Esophagus muscularis mucosa (tissue), 4 donors: ENCODE measurements at regions not wholly inside any gene's neighbourhood (a gene's known extent, or its start where the extent isn't known, plus 50 kb on each side); places are given as distances from the start of the nearest gene placed in this dataset.

Source experiments
- DNase-seq: peaks from one replicate; pipeline ENCODE4 v3.0.0-alpha.2; 2017; ENCODE audit errors: extremely low spot score
- H3K27ac ChIP-seq, 4 donors: fragments of 200-600 bp; sonication (generic); replicated peaks in 1 of 4; 1 replicate in 3 of 4; 2 replicates in 1 of 4; pipeline ENCODE4 v1.5.1; 2016 to 2019; ENCODE audit warnings: mild to moderate bottlenecking in 1 of 4
- H3K27me3 ChIP-seq, 4 donors: fragments of 200-600 bp; sonication (generic); one replicate each; pipeline versions ENCODE4 v1.5.1 to v1.6.0; 2016 to 2019
- H3K36me3 ChIP-seq, 4 donors: fragments of 200-600 bp; sonication (generic); one replicate each; pipeline ENCODE4 v1.5.1; 2016 to 2019
- H3K4me1 ChIP-seq, 4 donors: fragments of 200-600 bp; sonication (generic); one replicate each; pipeline ENCODE4 v1.5.1; 2016 to 2019
- H3K4me3 ChIP-seq, 4 donors: fragments of 200-600 bp; sonication (generic); 1 replicate in 2 of 4; 2 replicates in 2 of 4; pipeline ENCODE4 v1.5.1; 2016 to 2019; ENCODE audit warnings: mild to moderate bottlenecking in 4 of 4, moderate library complexity in 1 of 4
- H3K9me3 ChIP-seq, 4 donors: fragments of 200-600 bp; sonication (generic); 1 replicate in 3 of 4; 2 replicates in 1 of 4; pipeline ENCODE4 v1.5.1; 2016 to 2019
- CTCF ChIP-seq, 3 experiments: fragments of 200-600 bp in 2 of 3; fragments of 450-650 bp in 1 of 3; sonication (generic) in 2 of 3; IDR thresholded peaks; one replicate each; pipeline ENCODE4 v1.5.1; 2017 to 2019; ENCODE audit warnings: antibody characterized with exemption in 3 of 3, mild to moderate bottlenecking in 2 of 3, moderate library complexity in 1 of 3
- EP300 ChIP-seq: sonication (generic); formaldehyde crosslinking; IDR thresholded peaks from one replicate; pipeline ENCODE4 v1.6.1; 2017; ENCODE audit warnings: antibody characterized with exemption
- POLR2A ChIP-seq: fragments of 450-650 bp; IDR thresholded peaks from one replicate; pipeline ENCODE4 v1.6.1; 2017; ENCODE audit warnings: antibody characterized with exemption, moderate library complexity, mild to moderate bottlenecking, low read depth
- POLR2AphosphoS5 ChIP-seq, 2 donors: sonication (generic); formaldehyde crosslinking; IDR thresholded peaks; one replicate each; pipeline ENCODE4 v1.6.1; 2017; ENCODE audit warnings: antibody characterized with exemption in 2 of 2
- WGBS: methylation state at CpG from one replicate; pipeline ENCODE4 v1.1.5; 2018; 5-methylcytosine and 5-hydroxymethylcytosine counted together
- intact Hi-C: fragments of 100-400 bp; cut with DNase I; formaldehyde crosslinking; loops from one replicate; pipeline ENCODE4 v1.15.1; 2023

- WGBS, result 75% methylated on average over 4 of the region's 4 CpGs
- H3K9me3 ChIP-seq, result no peaks in the 10 kb centered on the region
- H3K4me1 ChIP-seq, result no peaks in the 10 kb centered on the region
- TF ChIP-seq CTCF (IDR thresholded peaks at IDR 0.05) (no peak), POLR2AphosphoS5 (IDR thresholded peaks at IDR 0.05) (no peak), EP300 (no peak), POLR2A (no peak)
- no peaks in the 10 kb centered on the region for H3K36me3 ChIP-seq
- no peaks in the 10 kb centered on the region for H3K27me3 ChIP-seq
- intact Hi-C loops, result no loop called here
- no peak overlapping the region for H3K27ac ChIP-seq
- no peak overlapping the region for H3K4me3 ChIP-seq
- DNase-seq, result no peak
Observed at GRCh38 chr18:33854086-33854826, 276.2 kb downstream of the ASXL3 start.

GRCh38 chr18:33853187-33853586, 275.2 kb downstream of the ASXL3 start:
- H3K4me1 ChIP-seq, result no peaks in the 10 kb centered on the region
- intact Hi-C loops, result no loop called here
- H3K4me3 ChIP-seq, result no peak overlapping the region
- no peaks in the 10 kb centered on the region for H3K9me3 ChIP-seq
- no peak overlapping the region for H3K27ac ChIP-seq
- no peaks in the 10 kb centered on the region for H3K27me3 ChIP-seq
- DNase-seq, result no peak
- WGBS, result 77% methylated on average over 6 of the region's 6 CpGs
- H3K36me3 ChIP-seq, result no peaks in the 10 kb centered on the region
- TF ChIP-seq POLR2A (no peak), CTCF (IDR thresholded peaks at IDR 0.05) (no peak), EP300 (no peak), POLR2AphosphoS5 (IDR thresholded peaks at IDR 0.05) (no peak)

- no peaks in the 10 kb centered on the region for H3K36me3 ChIP-seq
- DNase-seq, result no peak
- H3K9me3 ChIP-seq, result no peaks in the 10 kb centered on the region
- no peaks in the 10 kb centered on the region for H3K27me3 ChIP-seq
- intact Hi-C loops, result no loop called here
- no peaks in the 10 kb centered on the region for H3K4me1 ChIP-seq
- no peak overlapping the region for H3K4me3 ChIP-seq
- H3K27ac ChIP-seq, result no peak overlapping the region
- no peak for TF ChIP-seq EP300
- no peak for TF ChIP-seq POLR2AphosphoS5 (IDR thresholded peaks at IDR 0.05)
- no peak for TF ChIP-seq POLR2A
- no peak for TF ChIP-seq CTCF (IDR thresholded peaks at IDR 0.05)
- WGBS, result 93% methylated on average over 3 of the region's 3 CpGs
Observed at GRCh38 chr18:33851546-33852078, 273.6 kb downstream of the ASXL3 start.

GRCh38 chr18:33849731-33850130, 271.7 kb downstream of the ASXL3 start:
- Histone ChIP-seq H3K9me3 (no peaks in the 10 kb centered on the region), H3K4me1 (no peaks in the 10 kb centered on the region), H3K4me3 (no peak overlapping the region), H3K36me3 (no peaks in the 10 kb centered on the region), H3K27me3 (no peaks in the 10 kb centered on the region), H3K27ac (no peak overlapping the region)
- 69% methylated on average over 4 of the region's 4 CpGs for WGBS
- TF ChIP-seq EP300 (no peak), POLR2AphosphoS5 (IDR thresholded peaks at IDR 0.05) (no peak), CTCF (IDR thresholded peaks at IDR 0.05) (no peak), POLR2A (no peak)
- intact Hi-C loops, result no loop called here
- DNase-seq, result no peak
